Astrocyte of the cerebellum (primary cell): ENCODE measurements at regions not wholly inside any gene's neighbourhood (a gene's known extent, or its start where the extent isn't known, plus 50 kb on each side); places are given as distances from the start of the nearest gene placed in this dataset.

ENCODE experiments used
- DNase-seq: peaks from one replicate; pipeline ENCODE4 v3.0.0-alpha.2; 2011; ENCODE audit warnings: low read depth
- H3K4me3 ChIP-seq: 2 replicates; pipeline ENCODE4 v1.5.1; 2011; ENCODE audit warnings: mild to moderate bottlenecking, low read depth, low read length, moderate library complexity
- CTCF ChIP-seq: IDR thresholded peaks from 2 replicates; pipeline ENCODE4 v1.5.1; 2012; ENCODE audit warnings: low read length, low read depth, moderate library complexity, mild to moderate bottlenecking; ENCODE audit errors: missing control alignments
- in situ Hi-C: cut with HindIII; loops from 2 replicates; pipeline ENCODE4 v1.10.0; 2017; ENCODE audit warnings: low sequenced_read_pairs

GRCh38 chr18:42559069-42559690 is 556.3 kb downstream of the RIT2 start:
- TF ChIP-seq CTCF, result no peak
- no peak for DNase-seq
- no peak overlapping the region for H3K4me3 ChIP-seq
- in situ Hi-C loops, result no loop called here

- no peak for DNase-seq
- H3K4me3 ChIP-seq, result no peak overlapping the region
- TF ChIP-seq CTCF, result no peak
- in situ Hi-C loops, result no loop called here
These were observed 554.0 kb downstream of the RIT2 start for GRCh38 chr18:42561521-42561920.

- in situ Hi-C loops, result no loop called here
These were observed 551.5 kb downstream of the RIT2 start for GRCh38 chr18:42563995-42564394.

GRCh38 chr18:42564761-42565160 is 550.7 kb downstream of the RIT2 start:
- no peak overlapping the region for H3K4me3 ChIP-seq
- TF ChIP-seq CTCF, result no peak
- no peak for DNase-seq
- in situ Hi-C loops, result no loop called here

More at GRCh38 chr18:42563995-42564394, 551.5 kb downstream of the RIT2 start:
- TF ChIP-seq CTCF, result no peak
- no peak for DNase-seq
- H3K4me3 ChIP-seq, result no peak overlapping the region

- TF ChIP-seq CTCF, result no peak
- no peak for DNase-seq
- H3K4me3 ChIP-seq, result no peak overlapping the region
- in situ Hi-C loops, result no loop called here
These were observed 546.7 kb downstream of the RIT2 start for GRCh38 chr18:42568773-42569172.

- DNase-seq, result no peak
- no peak for TF ChIP-seq CTCF
- in situ Hi-C loops, result no loop called here
- no peak overlapping the region for H3K4me3 ChIP-seq
These were observed 540.6 kb downstream of the RIT2 start for GRCh38 chr18:42574871-42575270.
